Transverse colon (tissue), 4 donors: ENCODE measurements at regions not wholly inside any gene's neighbourhood (a gene's known extent, or its start where the extent isn't known, plus 50 kb on each side); places are given as distances from the start of the nearest gene placed in this dataset.
"Not testable (repeated sequence)": the region's sequence is repeated elsewhere in the genome, so short reads cannot be mapped to it uniquely, and the experiment has no call there.

Experiments
- DNase-seq: peaks from one replicate; pipeline ENCODE4 v3.0.0-alpha.2; 2019
- H3K27ac ChIP-seq, 4 donors: fragments of 200-600 bp; sonication (generic); 2 replicates each; pipeline ENCODE4 v1.5.1; 2016 to 2018; ENCODE audit warnings: inconsistent platforms in 4 of 4
- H3K27me3 ChIP-seq: fragments of 200-600 bp; sonication (generic); 2 replicates; pipeline ENCODE4 v1.5.1; 2017; ENCODE audit warnings: inconsistent platforms
- H3K36me3 ChIP-seq, 4 donors: fragments of 200-600 bp; sonication (generic); 2 replicates each; pipeline ENCODE4 v1.5.1; 2017 to 2019; ENCODE audit warnings: inconsistent platforms in 4 of 4
- H3K4me1 ChIP-seq, 4 donors: fragments of 200-600 bp; sonication (generic); 2 replicates each; pipeline ENCODE4 v1.5.1; 2017 to 2020; ENCODE audit warnings: inconsistent platforms in 4 of 4
- H3K4me3 ChIP-seq, 4 donors: fragments of 200-600 bp; sonication (generic); 1 replicate in 1 of 4; 2 replicates in 3 of 4; pipeline versions ENCODE4 v1.5.1 to v1.6.1; 2017 to 2019; ENCODE audit warnings: inconsistent platforms in 4 of 4
- H3K9me3 ChIP-seq, 2 donors: fragments of 200-600 bp; sonication (generic); 2 replicates each; pipeline ENCODE4 v1.5.1; 2017 to 2019; ENCODE audit warnings: inconsistent platforms in 2 of 2
- CTCF ChIP-seq, 5 experiments: fragments of 200-600 bp in 3 of 5; fragments of 450-650 bp in 2 of 5; sonication (generic) in 3 of 5; IDR thresholded peaks; 1 replicate in 2 of 5; 2 replicates in 3 of 5; pipeline ENCODE4 v1.5.1; 2016 to 2017; ENCODE audit warnings: antibody characterized with exemption in 5 of 5, inconsistent platforms in 3 of 5, mild to moderate bottlenecking in 2 of 5, moderate library complexity in 1 of 5
- EP300 ChIP-seq: sonication (generic); formaldehyde crosslinking; IDR thresholded peaks from one replicate; pipeline ENCODE4 v1.6.1; 2017; ENCODE audit warnings: antibody characterized with exemption, low read depth
- POLR2A ChIP-seq: fragments of 450-650 bp; IDR thresholded peaks from one replicate; pipeline ENCODE4 v1.6.1; 2016; ENCODE audit warnings: antibody characterized with exemption, mild to moderate bottlenecking, moderate library complexity
- POLR2AphosphoS5 ChIP-seq, 3 donors: sonication (generic); formaldehyde crosslinking; IDR thresholded peaks; one replicate each; pipeline ENCODE4 v1.6.1; 2016; ENCODE audit warnings: antibody characterized with exemption in 3 of 3
- WGBS, 2 donors: methylation state at CpG; one replicate each; pipeline ENCODE4 v1.1.5; 2018; ENCODE audit warnings: low coverage in 1 of 2; 5-methylcytosine and 5-hydroxymethylcytosine counted together
- in situ Hi-C, 4 donors: fragments of 200-750 bp; cut with MboI; loops; one replicate each; pipeline versions ENCODE4 v1.15.0 to v1.15.1; 2017; ENCODE audit warnings: low sequenced_read_pairs in 3 of 4, low pct_ligation_motif_present in 1 of 4, low pct_unique_long_range_greater_than_20kb in 1 of 4
- intact Hi-C: fragments of 100-400 bp; cut with DNase I; formaldehyde crosslinking; loops from one replicate; pipeline ENCODE4 v1.15.1; 2023; ENCODE audit warnings: low total_unique reads

- Histone ChIP-seq H3K4me3 (no peak overlapping the region), H3K36me3 (no peaks in the 10 kb centered on the region), H3K9me3 (no peaks in the 10 kb centered on the region), H3K27me3 (no peaks in the 10 kb centered on the region), H3K4me1 (peaks cover 0 to 7% (median 3%) of the 10 kb centered on the region in 4 donors), H3K27ac (no peak overlapping the region)
- DNase-seq, result no peak
- 69 to 83% methylated on average over 1 of the region's 1 CpG for WGBS, 2 donors
- TF ChIP-seq CTCF (IDR thresholded peaks at IDR 0.05) (no peak), EP300 (no peak), POLR2AphosphoS5 (IDR thresholded peaks at IDR 0.05) (no peak), POLR2A (no peak)
- in situ Hi-C loops, result no loop called here
- intact Hi-C loops, result no loop called here
Observed at GRCh38 chr7:81154565-81154964, 235.7 kb upstream of the SEMA3C start.

DNA sequence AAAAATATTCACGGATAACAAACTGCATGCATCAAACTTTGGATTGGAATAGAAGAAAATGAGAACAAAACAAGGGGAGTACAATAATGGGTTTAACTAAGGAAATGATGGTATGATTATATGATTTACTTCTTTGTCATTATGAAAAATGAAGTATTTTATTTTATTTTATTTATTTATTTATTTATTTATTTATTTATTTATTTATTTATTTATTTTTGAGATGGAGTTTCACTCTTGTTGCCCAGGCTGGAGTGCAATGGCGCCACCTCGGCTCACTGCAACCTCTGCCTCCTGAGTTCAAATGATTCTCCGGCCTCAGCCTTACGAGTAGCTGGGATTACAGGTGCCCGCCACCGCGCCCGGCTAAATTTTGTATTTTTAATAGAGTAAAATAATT lies 234.1 kb upstream of the SEMA3C start:
- H3K27me3 ChIP-seq, H3K27ac ChIP-seq, H3K36me3 ChIP-seq, DNase-seq, H3K4me1 ChIP-seq, H3K4me3 ChIP-seq, intact Hi-C loops, H3K9me3 ChIP-seq, in situ Hi-C loops: not testable (repeated sequence)
- WGBS, 2 donors, result 85 to 95% methylated on average over 9 of the region's 9 CpGs

DNA sequence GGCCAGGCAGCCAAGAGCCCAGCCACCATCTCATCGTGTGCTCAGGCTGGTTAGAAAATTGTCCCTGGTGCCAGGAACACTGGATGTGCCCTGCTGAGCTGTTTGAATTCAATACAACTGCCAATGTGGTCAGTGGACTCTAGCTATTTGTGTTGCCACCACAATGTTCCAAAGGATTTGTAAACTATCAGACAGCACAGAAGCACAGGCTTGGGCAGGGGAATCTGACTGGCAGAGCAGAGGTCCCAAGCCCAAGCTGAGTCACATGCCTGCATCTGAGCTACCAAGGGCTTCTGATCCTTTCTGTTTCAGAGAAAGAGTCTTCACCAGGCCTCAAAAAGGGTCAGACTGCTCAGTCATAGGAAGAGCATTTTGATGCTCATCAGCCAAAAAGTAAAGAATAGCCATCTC lies 232.1 kb upstream of the SEMA3C start:
- in situ Hi-C loops (no loop called here), intact Hi-C loops (no loop called here)
- WGBS, 2 donors, result 68 to 88% methylated on average over 1 of the region's 1 CpG

DNA sequence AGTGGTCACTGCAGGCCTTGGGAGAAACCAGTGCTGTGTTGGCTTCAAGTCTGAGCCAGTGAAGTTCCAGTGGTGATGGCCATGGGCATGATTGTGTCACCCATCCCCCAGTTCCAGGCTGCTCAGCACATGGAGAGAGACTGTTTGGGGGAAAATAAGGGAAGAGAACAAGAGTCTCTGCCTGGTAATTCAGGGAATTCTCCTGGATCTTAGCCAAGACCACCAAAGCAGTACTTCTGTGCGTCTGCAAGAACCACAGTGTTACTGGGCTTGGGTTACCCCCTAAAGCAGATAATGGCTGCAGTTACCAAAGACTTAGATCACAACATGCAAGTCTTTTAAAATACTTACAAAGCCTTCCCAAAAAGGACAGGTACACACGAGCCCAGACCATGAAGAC lies 225.0 kb upstream of the SEMA3C start:
- TF ChIP-seq POLR2A (no peak), POLR2AphosphoS5 (IDR thresholded peaks at IDR 0.05) (no peak), CTCF (IDR thresholded peaks at IDR 0.05) (no peak), EP300 (no peak)
- in situ Hi-C loops, result no loop called here
- no peaks in the 10 kb centered on the region for H3K4me1 ChIP-seq
- H3K27me3 ChIP-seq, result no peaks in the 10 kb centered on the region
- H3K4me3 ChIP-seq, result no peak overlapping the region
- H3K9me3 ChIP-seq, result no peaks in the 10 kb centered on the region
- 55 to 86% methylated on average over 2 of the region's 2 CpGs for WGBS, 2 donors
- no peak for DNase-seq
- H3K36me3 ChIP-seq, result no peaks in the 10 kb centered on the region
- no peak overlapping the region for H3K27ac ChIP-seq
- intact Hi-C loops, result no loop called here

More for the DNA sequence above, 232.1 kb upstream of the SEMA3C start:
- no peaks in the 10 kb centered on the region for H3K27me3 ChIP-seq
- TF ChIP-seq POLR2AphosphoS5 (IDR thresholded peaks at IDR 0.05) (no peak), CTCF (IDR thresholded peaks at IDR 0.05) (no peak), EP300 (no peak), POLR2A (no peak)
- H3K27ac ChIP-seq, result no peak overlapping the region
- no peak for DNase-seq
- peaks cover 0 to 7% (median 3%) of the 10 kb centered on the region in 4 donors for H3K4me1 ChIP-seq
- H3K4me3 ChIP-seq, result no peak overlapping the region
- no peaks in the 10 kb centered on the region for H3K36me3 ChIP-seq
- no peaks in the 10 kb centered on the region for H3K9me3 ChIP-seq

GRCh38 chr7:81141257-81142205 lies 222.7 kb upstream of the SEMA3C start:
- H3K4me1 ChIP-seq, DNase-seq, H3K27me3 ChIP-seq, H3K9me3 ChIP-seq, H3K4me3 ChIP-seq, H3K27ac ChIP-seq, intact Hi-C loops, in situ Hi-C loops, H3K36me3 ChIP-seq: not testable (repeated sequence)
- WGBS, 2 donors, result 97% methylated on average over 36 of the region's 45 CpGs; no CpG with 5 or more reads in 1 of the 2 donors
